WI38 (cell line): ENCODE measurements at regions not wholly inside any gene's neighbourhood (a gene's known extent, or its start where the extent isn't known, plus 50 kb on each side); places are given as distances from the start of the nearest gene placed in this dataset.

Experiments used
- H3K4me3 ChIP-seq: 2 replicates; pipeline ENCODE4 v1.5.1; 2011; ENCODE audit warnings: low read depth, mild to moderate bottlenecking, control low read depth, low read length
- TF ChIP-seq, protein P1 (sequence below): IDR thresholded peaks from 2 replicates; pipeline ENCODE4 v1.5.1; 2012; ENCODE audit warnings: low read depth, mild to moderate bottlenecking, control low read depth, low read length

DNA sequence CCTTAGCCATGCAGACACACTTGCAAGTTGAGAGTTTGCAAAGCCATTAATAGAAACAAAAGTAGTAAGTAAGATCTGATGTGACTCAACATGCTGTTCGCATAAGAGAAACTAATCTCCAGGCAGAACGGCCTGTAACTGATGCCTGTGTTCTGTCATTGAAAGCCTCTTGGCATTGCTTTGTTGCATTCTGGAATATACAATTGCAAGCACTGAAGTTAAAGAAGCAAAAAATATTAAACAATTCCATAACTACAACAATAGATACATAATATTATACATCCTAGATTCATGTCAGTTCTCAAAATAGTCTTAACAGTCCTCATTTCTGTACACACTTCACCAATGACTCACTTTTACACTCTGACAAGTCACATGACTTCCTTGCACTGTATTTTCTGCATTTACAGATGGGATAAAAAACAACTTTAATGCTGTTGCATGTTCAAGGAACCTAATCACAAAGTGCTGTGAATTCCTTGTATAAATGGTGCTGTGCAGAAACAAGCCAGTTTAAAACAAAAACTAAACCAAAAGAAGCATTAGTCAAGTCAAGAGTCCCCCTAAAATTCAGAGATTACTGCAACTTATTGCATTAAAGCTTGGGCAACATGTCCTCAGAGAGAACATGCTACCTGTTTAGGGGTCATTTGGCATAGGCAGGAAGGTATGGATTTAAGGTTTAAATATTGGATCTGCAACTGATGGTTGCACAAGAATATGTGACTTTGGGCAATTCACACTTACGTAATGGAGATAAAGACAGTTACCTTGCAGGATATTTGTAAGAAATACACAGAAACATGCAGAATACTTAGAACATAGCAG, 79.5 kb upstream of the SERP2 start:
- TF ChIP-seq, protein P1, sequence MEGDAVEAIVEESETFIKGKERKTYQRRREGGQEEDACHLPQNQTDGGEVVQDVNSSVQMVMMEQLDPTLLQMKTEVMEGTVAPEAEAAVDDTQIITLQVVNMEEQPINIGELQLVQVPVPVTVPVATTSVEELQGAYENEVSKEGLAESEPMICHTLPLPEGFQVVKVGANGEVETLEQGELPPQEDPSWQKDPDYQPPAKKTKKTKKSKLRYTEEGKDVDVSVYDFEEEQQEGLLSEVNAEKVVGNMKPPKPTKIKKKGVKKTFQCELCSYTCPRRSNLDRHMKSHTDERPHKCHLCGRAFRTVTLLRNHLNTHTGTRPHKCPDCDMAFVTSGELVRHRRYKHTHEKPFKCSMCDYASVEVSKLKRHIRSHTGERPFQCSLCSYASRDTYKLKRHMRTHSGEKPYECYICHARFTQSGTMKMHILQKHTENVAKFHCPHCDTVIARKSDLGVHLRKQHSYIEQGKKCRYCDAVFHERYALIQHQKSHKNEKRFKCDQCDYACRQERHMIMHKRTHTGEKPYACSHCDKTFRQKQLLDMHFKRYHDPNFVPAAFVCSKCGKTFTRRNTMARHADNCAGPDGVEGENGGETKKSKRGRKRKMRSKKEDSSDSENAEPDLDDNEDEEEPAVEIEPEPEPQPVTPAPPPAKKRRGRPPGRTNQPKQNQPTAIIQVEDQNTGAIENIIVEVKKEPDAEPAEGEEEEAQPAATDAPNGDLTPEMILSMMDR: no peak

DNA sequence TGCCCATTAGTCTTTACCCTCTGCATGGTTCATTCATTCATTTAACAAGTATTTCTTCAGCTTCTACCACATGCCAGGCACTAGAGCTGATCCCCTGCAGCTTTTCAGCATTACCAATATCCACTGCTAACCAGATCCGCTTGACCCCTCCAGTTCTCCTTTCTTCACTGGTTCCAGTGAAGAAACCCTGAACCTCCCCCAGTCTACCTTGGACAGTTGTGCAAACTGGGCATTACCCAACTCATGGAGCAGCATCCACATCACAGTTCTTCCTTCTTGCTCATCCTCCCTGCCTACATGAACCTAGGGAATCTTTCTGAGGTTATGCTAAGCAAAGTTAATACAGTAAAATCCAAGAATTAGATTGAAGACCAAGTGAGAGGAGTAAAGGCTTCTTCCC, 78.7 kb upstream of the SERP2 start:
- TF ChIP-seq, protein P1: no peak
- no peak overlapping the region for H3K4me3 ChIP-seq

More for the DNA sequence above, 79.5 kb upstream of the SERP2 start:
- H3K4me3 ChIP-seq: no peak overlapping the region; the same call in 1 of the 2 replicates

DNA sequence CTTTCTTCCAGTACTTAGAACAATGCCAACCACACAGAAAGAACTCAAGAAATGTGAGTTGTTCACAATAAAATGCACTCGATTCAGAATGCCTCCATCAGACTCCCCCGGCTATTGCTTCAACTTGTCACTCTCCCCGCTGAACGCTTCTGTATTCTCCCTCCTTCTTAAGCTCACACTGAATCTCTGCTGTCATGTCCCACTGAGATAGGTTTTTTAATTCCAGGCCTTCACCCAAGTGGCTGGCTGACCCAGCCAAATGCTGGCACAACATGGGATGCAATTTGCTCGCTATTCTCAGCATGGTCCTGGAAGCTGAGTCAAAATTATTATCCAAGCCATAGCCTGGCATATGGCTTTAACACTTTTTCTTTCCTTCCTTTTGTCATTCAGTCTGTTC, 76.8 kb upstream of the SERP2 start:
- TF ChIP-seq, protein P1: no peak
- no peak overlapping the region for H3K4me3 ChIP-seq

DNA sequence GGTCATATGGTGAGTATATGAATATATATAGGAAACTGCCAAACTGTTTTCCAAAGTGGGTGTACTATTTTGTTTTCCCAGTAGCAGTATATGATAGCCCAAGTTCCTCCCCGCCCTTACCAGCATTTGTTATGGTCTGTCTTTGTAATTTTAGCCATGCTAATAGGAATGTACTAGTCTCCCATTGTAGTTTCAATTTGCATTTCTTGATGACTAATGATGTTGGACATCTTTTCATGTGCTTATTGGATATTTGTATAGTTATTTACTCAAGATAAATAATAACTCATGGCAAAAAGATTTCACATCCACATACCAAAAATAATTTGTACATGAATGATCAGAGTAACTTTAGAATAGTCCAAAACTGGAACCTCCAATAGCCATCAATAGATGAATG, 75.3 kb upstream of the SERP2 start:
- no peak overlapping the region for H3K4me3 ChIP-seq
- TF ChIP-seq, protein P1: no peak

DNA sequence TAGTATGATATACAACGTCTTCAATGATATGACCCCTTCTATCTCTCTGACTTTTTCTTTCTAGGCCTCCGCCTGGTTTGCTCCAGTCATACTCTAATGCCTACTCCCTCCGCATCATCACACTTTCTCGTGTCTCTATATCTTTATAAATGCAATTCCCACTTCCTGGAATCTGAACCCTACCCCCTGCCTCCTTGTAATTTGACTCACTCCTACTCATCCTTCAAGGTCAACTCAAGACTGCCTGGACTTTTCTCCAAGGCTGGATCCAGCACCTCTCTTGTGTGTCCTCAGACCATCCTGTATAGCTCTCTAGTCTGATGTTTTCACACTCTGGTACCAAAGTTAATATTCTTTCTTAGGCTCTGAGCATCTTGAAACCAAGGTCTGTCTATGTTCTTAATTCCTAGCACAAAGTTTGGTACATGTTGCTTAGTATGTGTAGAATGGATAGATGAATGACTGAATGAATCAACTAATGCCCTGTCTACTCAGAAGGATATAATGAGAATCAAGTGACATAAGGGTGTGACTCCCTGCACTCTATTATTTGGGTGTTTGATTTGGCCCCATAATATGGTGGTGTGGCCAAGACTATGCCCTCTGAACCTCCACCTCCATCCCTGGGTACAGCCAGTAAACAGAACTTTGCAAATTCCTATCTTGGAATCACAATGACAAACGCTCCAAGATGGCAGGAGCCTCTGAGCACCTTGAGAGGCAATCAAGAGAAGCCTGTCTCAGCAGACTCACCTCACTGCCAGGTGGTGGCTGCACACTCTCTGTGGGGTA, 74.3 kb upstream of the SERP2 start:
- TF ChIP-seq, protein P1: no peak
- H3K4me3 ChIP-seq: no peak overlapping the region

DNA sequence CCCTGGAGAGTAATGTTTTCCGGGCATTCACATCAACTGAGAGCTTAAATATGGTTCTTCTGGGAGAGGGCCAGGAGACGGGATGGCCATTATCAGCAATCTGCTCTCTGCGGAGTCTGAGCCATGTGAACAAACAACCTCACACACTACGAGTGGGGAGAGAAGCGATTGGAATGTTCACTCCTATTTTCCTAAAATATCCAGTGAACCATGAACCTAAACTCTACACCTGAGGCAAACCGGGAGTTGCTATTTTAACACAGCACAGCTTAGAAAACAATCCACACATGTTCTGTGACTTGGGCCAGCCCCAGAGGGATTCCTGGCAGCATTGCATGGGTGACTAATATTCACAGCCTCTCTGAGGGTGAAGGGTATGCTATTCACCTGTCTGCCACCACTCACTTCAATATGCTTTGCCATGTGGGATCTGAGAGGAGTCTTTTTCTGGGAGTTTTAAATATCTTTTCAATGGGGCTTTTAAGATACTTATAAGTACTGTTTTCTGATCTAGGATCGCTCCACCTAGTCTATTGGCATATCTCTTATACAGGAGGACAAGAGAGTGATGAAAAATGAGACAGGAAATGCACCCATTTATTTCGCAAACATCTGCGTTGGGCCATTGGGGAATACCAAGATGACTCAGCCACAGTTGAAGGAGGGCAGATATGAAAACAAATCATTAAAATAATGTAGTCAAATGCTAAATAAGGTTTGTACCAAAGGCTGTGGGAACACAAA, 72.6 kb upstream of the SERP2 start:
- no peak overlapping the region for H3K4me3 ChIP-seq

More for the DNA sequence above, 72.6 kb upstream of the SERP2 start:
- TF ChIP-seq, protein P1: no peak
